ENCODE measurements at regions not wholly inside any gene's neighbourhood (a gene's known extent, or its start where the extent isn't known, plus 50 kb on each side); places are given as distances from the start of the nearest gene placed in this dataset.
A peak's percentile ranks its signal among the peaks of the same experiment; 100 is the strongest.

DNA sequence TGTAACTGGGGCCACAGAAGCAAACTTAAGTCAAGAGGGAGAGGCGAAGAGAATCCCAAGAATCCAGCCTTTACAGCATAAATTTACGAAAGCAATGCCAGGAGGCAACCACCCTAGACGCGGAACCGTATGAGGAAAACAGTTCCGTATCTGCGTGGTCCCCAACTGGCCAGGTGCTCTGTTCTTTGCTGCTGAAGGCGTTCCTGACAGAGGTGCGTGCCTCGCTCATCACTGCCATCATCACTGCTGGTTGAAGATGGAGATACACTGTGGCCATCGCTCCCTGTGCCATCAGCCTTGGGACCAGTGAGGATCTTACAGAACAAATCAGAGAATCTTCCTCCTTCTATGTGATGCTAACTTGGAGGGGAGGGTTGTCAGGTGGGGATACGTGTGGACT lies 270.5 kb upstream of the B3GAT1 start:
- TF ChIP-seq, protein P1, sequence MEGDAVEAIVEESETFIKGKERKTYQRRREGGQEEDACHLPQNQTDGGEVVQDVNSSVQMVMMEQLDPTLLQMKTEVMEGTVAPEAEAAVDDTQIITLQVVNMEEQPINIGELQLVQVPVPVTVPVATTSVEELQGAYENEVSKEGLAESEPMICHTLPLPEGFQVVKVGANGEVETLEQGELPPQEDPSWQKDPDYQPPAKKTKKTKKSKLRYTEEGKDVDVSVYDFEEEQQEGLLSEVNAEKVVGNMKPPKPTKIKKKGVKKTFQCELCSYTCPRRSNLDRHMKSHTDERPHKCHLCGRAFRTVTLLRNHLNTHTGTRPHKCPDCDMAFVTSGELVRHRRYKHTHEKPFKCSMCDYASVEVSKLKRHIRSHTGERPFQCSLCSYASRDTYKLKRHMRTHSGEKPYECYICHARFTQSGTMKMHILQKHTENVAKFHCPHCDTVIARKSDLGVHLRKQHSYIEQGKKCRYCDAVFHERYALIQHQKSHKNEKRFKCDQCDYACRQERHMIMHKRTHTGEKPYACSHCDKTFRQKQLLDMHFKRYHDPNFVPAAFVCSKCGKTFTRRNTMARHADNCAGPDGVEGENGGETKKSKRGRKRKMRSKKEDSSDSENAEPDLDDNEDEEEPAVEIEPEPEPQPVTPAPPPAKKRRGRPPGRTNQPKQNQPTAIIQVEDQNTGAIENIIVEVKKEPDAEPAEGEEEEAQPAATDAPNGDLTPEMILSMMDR (IDR thresholded peaks at IDR 0.05), result no peak
- no peak for TF ChIP-seq POLR2A (IDR thresholded peaks at IDR 0.05)
- peak in 1 of 2 donors; percentile 46 for DNase-seq (ENCODE audit: low spot score in 2 of 2)
- intact Hi-C loops (cut with DNase I; ENCODE audit: low total_unique reads), result no loop called here
- WGBS, 2 donors, result 88 to 91% methylated on average over 12 of the region's 12 CpGs
- H3K4me3 ChIP-seq (ENCODE audit: low read depth, poor library complexity, severe bottlenecking), result no peak overlapping the region

DNA sequence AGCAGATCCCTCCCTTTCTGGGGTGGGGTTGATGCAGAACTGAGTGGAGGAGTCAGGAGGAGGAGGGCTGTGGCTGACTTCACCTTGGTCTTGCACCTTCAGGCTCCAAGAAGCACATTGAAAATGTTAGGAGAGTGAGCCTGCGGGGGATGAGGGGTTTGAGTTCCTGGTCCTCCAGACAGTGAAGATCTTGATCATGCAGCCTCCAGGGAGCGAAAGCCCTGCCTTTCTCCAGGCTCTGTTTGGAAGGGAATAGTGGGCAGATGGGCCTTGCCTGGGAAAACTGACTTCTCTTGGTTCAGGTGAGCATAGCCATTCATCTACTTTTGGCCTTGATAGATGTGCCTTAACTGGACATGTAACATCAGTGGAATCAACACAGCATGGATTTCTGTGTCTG lies 267.6 kb upstream of the B3GAT1 start:
- H3K4me3 ChIP-seq (ENCODE audit: low read depth, poor library complexity, severe bottlenecking), result no peak overlapping the region
- no peak for TF ChIP-seq POLR2A (IDR thresholded peaks at IDR 0.05)
- TF ChIP-seq, protein P1 (IDR thresholded peaks at IDR 0.05), result no peak
- WGBS, 2 donors, result 88 to 94% methylated on average over 2 of the region's 2 CpGs
- DNase-seq (ENCODE audit: low spot score in 2 of 2), result peak; percentile 4 to 46
- intact Hi-C loops (cut with DNase I; ENCODE audit: low total_unique reads), result no loop called here

DNA sequence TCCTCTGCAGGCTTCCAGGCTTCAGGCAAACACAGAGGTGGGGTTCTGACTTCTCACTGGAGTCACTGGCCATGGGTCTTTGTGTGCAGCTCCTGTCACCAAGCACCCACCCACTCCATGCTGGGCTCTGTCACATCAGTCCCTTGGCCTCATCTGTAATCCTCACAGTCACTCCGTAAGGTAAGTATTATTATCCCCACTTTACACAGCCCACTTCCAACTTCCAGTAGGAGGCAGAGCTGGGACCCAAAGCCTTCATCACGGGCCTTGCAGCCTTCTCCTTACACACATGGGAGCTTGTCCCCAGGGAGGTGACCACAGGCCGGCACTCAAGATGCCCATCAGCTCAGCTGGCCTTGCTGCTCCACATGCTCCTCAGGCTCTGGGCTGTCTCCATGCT lies 266.7 kb upstream of the B3GAT1 start:
- no peak overlapping the region for H3K4me3 ChIP-seq (ENCODE audit: low read depth, poor library complexity, severe bottlenecking)
- TF ChIP-seq, protein P1 (IDR thresholded peaks at IDR 0.05), result no peak
- no peak for TF ChIP-seq POLR2A (IDR thresholded peaks at IDR 0.05)
- intact Hi-C loops (cut with DNase I; ENCODE audit: low total_unique reads), result no loop called here
- peak; percentile 10 to 70 for DNase-seq (ENCODE audit: low spot score in 2 of 2)
- WGBS, 2 donors, result 80 to 90% methylated on average over 3 of the region's 3 CpGs

DNA sequence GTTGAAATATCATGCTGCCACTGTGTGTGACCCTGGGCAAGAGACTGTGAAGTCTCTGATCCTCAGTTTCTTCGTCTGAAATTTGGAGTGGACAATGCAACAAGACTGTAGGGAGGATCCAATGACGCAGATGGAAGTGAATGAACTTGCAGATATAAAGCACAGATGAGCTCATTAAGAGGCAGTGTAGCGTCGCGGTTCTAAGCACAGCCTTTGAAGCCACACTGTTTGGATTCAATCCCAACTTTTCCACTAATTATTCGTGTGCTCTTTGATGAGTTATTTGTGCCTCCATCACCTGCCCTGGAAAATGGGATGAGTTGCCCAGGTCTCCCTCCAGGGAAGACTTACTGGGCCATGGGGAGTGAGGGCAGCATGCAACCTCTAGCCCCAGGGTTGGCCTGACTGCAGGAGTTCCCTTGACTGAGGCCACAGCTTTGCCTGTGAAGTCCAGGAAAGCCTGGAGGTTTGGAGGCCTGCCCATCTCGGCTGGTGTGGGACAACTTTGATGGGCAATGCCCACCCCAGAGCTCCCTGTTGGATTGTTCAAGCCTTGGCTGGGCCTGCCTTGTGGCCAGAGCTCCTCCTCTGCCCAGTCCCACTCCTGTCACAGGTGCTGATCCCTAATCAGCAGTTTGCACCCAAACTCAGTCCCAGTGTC lies 266.0 kb upstream of the B3GAT1 start:
- intact Hi-C loops (cut with DNase I; ENCODE audit: low total_unique reads), result no loop called here
- 71 to 76% methylated on average over 7 of the region's 7 CpGs for WGBS, 2 donors
- H3K4me3 ChIP-seq (ENCODE audit: low read depth, poor library complexity, severe bottlenecking), result no peak overlapping the region
- TF ChIP-seq POLR2A (IDR thresholded peaks at IDR 0.05), result no peak
- TF ChIP-seq, protein P1 (IDR thresholded peaks at IDR 0.05), result no peak
- DNase-seq (ENCODE audit: low spot score in 2 of 2), result peak in 1 of 2 donors; percentile 70

DNA sequence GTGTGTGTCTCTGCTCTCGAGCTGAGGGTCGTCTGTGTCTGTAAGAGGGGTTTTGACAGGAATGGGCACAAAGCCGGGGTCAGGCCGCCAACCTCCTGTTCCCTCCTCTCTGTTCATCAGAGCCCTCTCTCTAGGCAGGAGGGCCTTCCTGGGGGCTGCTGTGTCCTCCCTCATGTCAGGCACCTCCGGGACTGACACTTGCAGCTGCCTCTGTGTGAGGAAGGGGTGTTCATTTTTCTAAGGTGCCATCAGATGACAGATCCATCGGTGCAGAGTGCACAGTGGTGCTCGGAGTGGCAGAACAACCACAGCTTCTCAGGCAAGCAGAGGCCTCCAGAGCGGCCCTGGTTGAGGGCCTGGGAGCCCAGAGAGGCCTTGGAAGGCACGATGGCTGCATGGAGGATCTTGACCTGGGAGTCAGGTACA lies 265.4 kb upstream of the B3GAT1 start:
- DNase-seq (ENCODE audit: low spot score in 2 of 2), result peak in 1 of 2 donors; percentile 42
- intact Hi-C loops (cut with DNase I; ENCODE audit: low total_unique reads), result no loop called here

More for the DNA sequence above, 265.4 kb upstream of the B3GAT1 start:
- WGBS, 2 donors, result 87% methylated on average over 9 of the region's 9 CpGs
- H3K4me3 ChIP-seq (ENCODE audit: low read depth, poor library complexity, severe bottlenecking), result no peak overlapping the region
- no peak for TF ChIP-seq POLR2A (IDR thresholded peaks at IDR 0.05)
- TF ChIP-seq, protein P1 (IDR thresholded peaks at IDR 0.05), result no peak

Data from lower leg skin (tissue), 4 donors.